ENCODE measurements at regions not wholly inside any gene's neighbourhood (a gene's known extent, or its start where the extent isn't known, plus 50 kb on each side); places are given as distances from the start of the nearest gene placed in this dataset.
"Not testable (repeated sequence)": the region's sequence is repeated elsewhere in the genome, so short reads cannot be mapped to it uniquely, and the experiment has no call there.

GRCh38 chr16:86349338-86349900, 160.9 kb upstream of the FOXF1 start:
- ChIA-PET CTCF (interaction anchor here (1.0 to 1.4 kb wide), 2 partner anchors 9 to 16 kb away, joined by 3 read pairs; no protein-coding TSS in a partner anchor), POLR2A (no interaction called here)
- TF ChIP-seq CTCF (IDR thresholded peaks at IDR 0.05; ENCODE audit: control extremely low read depth, extremely low read depth, low read depth, missing control alignments), result no peak
- DNase-seq (ENCODE audit: extremely low spot score), result no peak

GRCh38 chr16:86350289-86350688, 160.0 kb upstream of the FOXF1 start:
- POLR2A ChIA-PET, result no interaction called here
- CTCF ChIA-PET, result interaction anchor here (1.0 to 1.4 kb wide), 2 partner anchors 10 to 15 kb away, joined by 3 read pairs; no protein-coding TSS in a partner anchor
- no peak for TF ChIP-seq CTCF (IDR thresholded peaks at IDR 0.05; ENCODE audit: control extremely low read depth, extremely low read depth, low read depth, missing control alignments)
- no peak for DNase-seq (ENCODE audit: extremely low spot score)

GRCh38 chr16:86351041-86351784, 159.1 kb upstream of the FOXF1 start:
- DNase-seq (ENCODE audit: extremely low spot score), result no peak
- CTCF ChIA-PET, result no interaction called here
- TF ChIP-seq CTCF (IDR thresholded peaks at IDR 0.05; ENCODE audit: control extremely low read depth, extremely low read depth, low read depth, missing control alignments), result no peak
- POLR2A ChIA-PET, result no interaction called here

- DNase-seq (ENCODE audit: extremely low spot score); POLR2A ChIA-PET: not testable (repeated sequence)
- CTCF ChIA-PET, result interaction anchor here (1.1 kb wide), 1 partner anchor 9 kb away, joined by 4 read pairs; no protein-coding TSS in a partner anchor
Measured at GRCh38 chr16:86351785-86352139, 158.6 kb upstream of the FOXF1 start.

- no peak for TF ChIP-seq CTCF (IDR thresholded peaks at IDR 0.05; ENCODE audit: control extremely low read depth, extremely low read depth, low read depth, missing control alignments)
- CTCF ChIA-PET, result no interaction called here
- POLR2A ChIA-PET, result no interaction called here
- DNase-seq (ENCODE audit: extremely low spot score), result no peak
Measured at GRCh38 chr16:86353148-86353547, 157.2 kb upstream of the FOXF1 start.

- POLR2A ChIA-PET, result no interaction called here
- CTCF ChIA-PET, result no interaction called here
- TF ChIP-seq CTCF (IDR thresholded peaks at IDR 0.05; ENCODE audit: control extremely low read depth, extremely low read depth, low read depth, missing control alignments), result no peak
- no peak for DNase-seq (ENCODE audit: extremely low spot score)
Measured at GRCh38 chr16:86353948-86354347, 156.4 kb upstream of the FOXF1 start.
